Ascending aorta (tissue), 2 donors: ENCODE measurements at regions not wholly inside any gene's neighbourhood (a gene's known extent, or its start where the extent isn't known, plus 50 kb on each side); places are given as distances from the start of the nearest gene placed in this dataset.

ENCODE experiments used
- DNase-seq, 2 donors: peaks; one replicate each; pipeline ENCODE4 v3.0.0-alpha.2; 2019; ENCODE audit warnings: low spot score in 2 of 2
- H3K27ac ChIP-seq, 2 donors: fragments of 200-600 bp; sonication (generic); one replicate each; pipeline ENCODE4 v1.5.1; 2016 to 2017; ENCODE audit warnings: mild to moderate bottlenecking in 1 of 2
- H3K27me3 ChIP-seq: fragments of 200-600 bp; sonication (generic); one replicate; pipeline ENCODE4 v1.5.1; 2017
- H3K36me3 ChIP-seq, 2 donors: fragments of 200-600 bp; sonication (generic); one replicate each; pipeline ENCODE4 v1.5.1; 2016
- H3K4me1 ChIP-seq, 2 donors: fragments of 200-600 bp; sonication (generic); one replicate each; pipeline ENCODE4 v1.5.1; 2016 to 2017; ENCODE audit warnings: mild to moderate bottlenecking in 1 of 2
- H3K4me3 ChIP-seq, 2 donors: fragments of 200-600 bp; sonication (generic); one replicate each; pipeline ENCODE4 v1.5.1; 2016 to 2017; ENCODE audit warnings: mild to moderate bottlenecking in 1 of 2
- H3K9me3 ChIP-seq, 2 donors: fragments of 200-600 bp; sonication (generic); one replicate each; pipeline ENCODE4 v1.5.1; 2016
- CTCF ChIP-seq, 3 experiments: fragments of 200-600 bp in 2 of 3; fragments of 450-650 bp in 1 of 3; sonication (generic) in 2 of 3; IDR thresholded peaks; one replicate each; pipeline ENCODE4 v1.5.1; 2016 to 2019; ENCODE audit warnings: antibody characterized with exemption in 3 of 3, mild to moderate bottlenecking in 1 of 3, moderate library complexity in 1 of 3
- intact Hi-C: fragments of 100-400 bp; cut with DNase I; formaldehyde crosslinking; loops from one replicate; pipeline ENCODE4 v1.15.1; 2023

- Histone ChIP-seq H3K27ac (no peak overlapping the region), H3K9me3 (no peaks in the 10 kb centered on the region), H3K4me3 (no peak overlapping the region), H3K27me3 (no peaks in the 10 kb centered on the region), H3K4me1 (no peaks in the 10 kb centered on the region), H3K36me3 (no peaks in the 10 kb centered on the region)
- no peak for TF ChIP-seq CTCF (IDR thresholded peaks at IDR 0.05)
- intact Hi-C loops, result no loop called here
- no peak for DNase-seq
Measured at GRCh38 chr5:74082512-74083055, 456.6 kb downstream of the ARHGEF28 start.

- Histone ChIP-seq H3K36me3 (no peaks in the 10 kb centered on the region), H3K4me3 (no peak overlapping the region), H3K27me3 (no peaks in the 10 kb centered on the region), H3K27ac (no peak overlapping the region), H3K4me1 (no peaks in the 10 kb centered on the region), H3K9me3 (no peaks in the 10 kb centered on the region)
- DNase-seq, result no peak
- TF ChIP-seq CTCF (IDR thresholded peaks at IDR 0.05), result no peak
- intact Hi-C loops, result no loop called here
Measured at GRCh38 chr5:74081126-74081525, 455.1 kb downstream of the ARHGEF28 start.

- Histone ChIP-seq H3K27me3 (no peaks in the 10 kb centered on the region), H3K36me3 (no peaks in the 10 kb centered on the region), H3K4me1 (no peaks in the 10 kb centered on the region), H3K4me3 (no peak overlapping the region), H3K27ac (no peak overlapping the region), H3K9me3 (no peaks in the 10 kb centered on the region)
- DNase-seq, result no peak
- no peak for TF ChIP-seq CTCF (IDR thresholded peaks at IDR 0.05)
- intact Hi-C loops, result no loop called here
Measured at GRCh38 chr5:74079971-74080556, 454.1 kb downstream of the ARHGEF28 start.

GRCh38 chr5:74075501-74076484 lies 449.8 kb downstream of the ARHGEF28 start:
- no peak for DNase-seq
- no peaks in the 10 kb centered on the region for H3K27me3 ChIP-seq
- no peak overlapping the region for H3K4me3 ChIP-seq
- TF ChIP-seq CTCF (IDR thresholded peaks at IDR 0.05), result no peak
- no peaks in the 10 kb centered on the region for H3K36me3 ChIP-seq
- H3K9me3 ChIP-seq, result no peaks in the 10 kb centered on the region
- H3K4me1 ChIP-seq, result peaks cover 0 to 2% of the 10 kb centered on the region in 2 donors
- no peak overlapping the region for H3K27ac ChIP-seq
- intact Hi-C loops, result no loop called here

- TF ChIP-seq CTCF (IDR thresholded peaks at IDR 0.05), result no peak
Measured at GRCh38 chr5:74074111-74074510, 448.1 kb downstream of the ARHGEF28 start.

More at GRCh38 chr5:74074111-74074510, 448.1 kb downstream of the ARHGEF28 start:
- no peak overlapping the region for H3K4me3 ChIP-seq
- intact Hi-C loops, result no loop called here
- H3K4me1 ChIP-seq, result peaks cover 0 to 2% of the 10 kb centered on the region in 2 donors
- H3K27me3 ChIP-seq, result no peaks in the 10 kb centered on the region
- H3K27ac ChIP-seq, result no peak overlapping the region
- no peak for DNase-seq
- no peaks in the 10 kb centered on the region for H3K9me3 ChIP-seq
- H3K36me3 ChIP-seq, result no peaks in the 10 kb centered on the region
